Psoas muscle (tissue), 7 donors: ENCODE measurements at regions not wholly inside any gene's neighbourhood (a gene's known extent, or its start where the extent isn't known, plus 50 kb on each side); places are given as distances from the start of the nearest gene placed in this dataset.

Source experiments
- ATAC-seq, 4 donors: fragments of 200-7000 bp; cut with Tn5 transposase; one replicate each; pipeline ENCODE4 v1.9.1; 2020; ENCODE audit warnings: moderate library complexity in 3 of 4, mild to moderate bottlenecking in 2 of 4
- DNase-seq, 2 donors: peaks; one replicate each; pipeline ENCODE4 v3.0.0-alpha.2; 2020
- H3K27ac ChIP-seq: fragments of 200-600 bp; one replicate; pipeline ENCODE4 v1.8.0; 2022
- H3K27me3 ChIP-seq, 3 donors: fragments of 200-600 bp in 1 of 3; one replicate each; pipeline versions ENCODE4 v1.6.1 to v1.8.0; 2013 to 2022; ENCODE audit warnings: low read length in 2 of 3, mild to moderate bottlenecking in 2 of 3, moderate library complexity in 1 of 3; ENCODE audit not compliant: insufficient read depth in 3 of 3
- H3K36me3 ChIP-seq, 2 donors: fragments of 200-600 bp in 1 of 2; one replicate each; pipeline versions ENCODE4 v1.6.1 to v1.8.0; 2013 to 2022; ENCODE audit warnings: low read depth in 1 of 2, mild to moderate bottlenecking in 1 of 2, moderate library complexity in 1 of 2; ENCODE audit not compliant: insufficient read depth in 1 of 2
- H3K4me1 ChIP-seq: fragments of 200-600 bp; one replicate; pipeline ENCODE4 v1.8.0; 2022
- H3K4me3 ChIP-seq: fragments of 200-600 bp; one replicate; pipeline ENCODE4 v1.8.0; 2022; ENCODE audit warnings: mild to moderate bottlenecking
- H3K9me3 ChIP-seq: fragments of 200-600 bp; one replicate; pipeline ENCODE4 v1.8.0; 2022
- WGBS, 3 donors: extraction: QIAGEN DNeasy Blood & Tissue Kit; methylation state at CpG; one replicate each; pipeline versions ENCODE4 v1.1.6 to v1.1.7; 2013; 5-methylcytosine and 5-hydroxymethylcytosine counted together
- intact Hi-C, 2 donors: fragments of 100-400 bp; cut with DNase I; formaldehyde crosslinking; loops; one replicate each; pipeline versions ENCODE4 v1.11.0 to v1.14.2; 2022
- TF ChIP-seq, protein P1 (sequence below): fragments of 200-600 bp; IDR thresholded peaks from one replicate; pipeline ENCODE4 v1.8.0; 2022; ENCODE audit warnings: antibody characterized with exemption
- donor health status: healthy with polysubstance abuse.
- donor health status: DM: no; HTN: no; CAD: no; lungs with moderate emphysema.
- donor health status: Bipolar disorder and iron deficiency.
- donor health status: healthy.
- donor health status: DM: yes; HTN: yes; CAD: no.
- donor health status: DM: no; HTN: no; CAD: no.
- donor health status: DM: yes; HTN: yes; CAD: no.

DNA sequence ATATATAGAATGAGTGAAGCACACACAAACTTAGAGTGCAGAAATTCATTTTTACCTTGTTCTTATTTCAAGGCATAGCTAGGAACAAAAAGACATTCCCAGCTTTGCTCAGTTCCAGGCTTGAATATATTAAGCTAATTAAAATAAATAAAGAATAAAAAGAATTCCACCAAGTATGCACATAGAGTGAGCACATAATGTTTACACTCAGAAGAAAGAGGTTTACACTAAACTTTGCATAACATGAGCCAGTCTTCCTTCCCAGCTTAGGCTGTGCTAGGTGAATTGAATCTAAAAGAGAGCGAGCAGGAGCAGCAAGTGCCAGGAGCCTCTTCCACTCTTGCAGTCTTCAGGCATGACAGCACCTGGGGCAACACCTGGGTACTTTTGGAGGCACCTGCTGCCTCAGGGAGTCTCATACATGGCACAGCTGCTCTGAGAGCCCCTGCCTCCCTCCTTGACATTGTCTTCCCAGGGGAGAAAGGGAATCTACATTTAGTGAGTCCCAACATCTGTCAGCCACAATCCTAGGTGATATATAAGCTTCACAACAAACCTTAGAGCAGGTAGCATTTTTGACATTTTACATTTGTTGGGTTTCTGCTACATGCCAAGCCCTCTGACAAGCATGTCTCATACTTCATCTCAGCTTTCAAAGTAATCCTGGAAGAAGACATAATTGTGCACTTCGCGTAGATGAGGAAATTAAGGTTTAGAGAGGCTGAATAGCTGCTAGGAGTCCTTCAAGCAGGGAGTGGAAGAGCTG is 732.7 kb upstream of the TENM4 start:
- Histone ChIP-seq H3K27ac (no peak overlapping the region), H3K27me3 (no peaks in the 10 kb centered on the region), H3K4me1 (no peaks in the 10 kb centered on the region), H3K9me3 (peaks cover 5% of the 10 kb centered on the region), H3K4me3 (no peak overlapping the region), H3K36me3 (no peaks in the 10 kb centered on the region)
- DNase-seq = no peak
- TF ChIP-seq, protein P1, sequence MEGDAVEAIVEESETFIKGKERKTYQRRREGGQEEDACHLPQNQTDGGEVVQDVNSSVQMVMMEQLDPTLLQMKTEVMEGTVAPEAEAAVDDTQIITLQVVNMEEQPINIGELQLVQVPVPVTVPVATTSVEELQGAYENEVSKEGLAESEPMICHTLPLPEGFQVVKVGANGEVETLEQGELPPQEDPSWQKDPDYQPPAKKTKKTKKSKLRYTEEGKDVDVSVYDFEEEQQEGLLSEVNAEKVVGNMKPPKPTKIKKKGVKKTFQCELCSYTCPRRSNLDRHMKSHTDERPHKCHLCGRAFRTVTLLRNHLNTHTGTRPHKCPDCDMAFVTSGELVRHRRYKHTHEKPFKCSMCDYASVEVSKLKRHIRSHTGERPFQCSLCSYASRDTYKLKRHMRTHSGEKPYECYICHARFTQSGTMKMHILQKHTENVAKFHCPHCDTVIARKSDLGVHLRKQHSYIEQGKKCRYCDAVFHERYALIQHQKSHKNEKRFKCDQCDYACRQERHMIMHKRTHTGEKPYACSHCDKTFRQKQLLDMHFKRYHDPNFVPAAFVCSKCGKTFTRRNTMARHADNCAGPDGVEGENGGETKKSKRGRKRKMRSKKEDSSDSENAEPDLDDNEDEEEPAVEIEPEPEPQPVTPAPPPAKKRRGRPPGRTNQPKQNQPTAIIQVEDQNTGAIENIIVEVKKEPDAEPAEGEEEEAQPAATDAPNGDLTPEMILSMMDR = no peak
- intact Hi-C loops = no loop called here
- no peak for ATAC-seq
- 45 to 59% (median 50%) methylated on average over 3 of the region's 3 CpGs for WGBS, 3 donors

DNA sequence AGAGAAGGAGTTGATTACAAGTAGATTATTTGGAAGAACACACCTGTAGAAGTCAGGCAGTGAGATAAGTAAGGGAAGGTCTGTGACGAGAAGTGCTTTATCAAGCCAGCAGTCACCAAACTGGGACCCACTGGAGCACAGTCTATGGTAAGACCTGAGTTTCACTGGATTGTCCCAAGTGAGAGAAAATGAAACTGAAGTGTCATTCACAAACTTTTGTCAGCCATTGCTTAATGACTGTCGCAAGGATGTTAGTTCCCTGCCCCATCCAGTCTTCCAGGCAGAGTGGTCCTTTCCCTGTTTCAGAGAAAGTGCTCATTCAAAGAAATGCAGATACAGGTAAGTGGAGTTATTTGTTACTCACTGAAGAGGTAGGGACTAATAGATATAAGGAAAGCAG is 728.0 kb upstream of the TENM4 start:
- Histone ChIP-seq H3K4me3 (no peak overlapping the region), H3K27ac (no peak overlapping the region), H3K9me3 (peaks cover 5% of the 10 kb centered on the region), H3K36me3 (no peaks in the 10 kb centered on the region), H3K4me1 (no peaks in the 10 kb centered on the region), H3K27me3 (no peaks in the 10 kb centered on the region)
- no peak for DNase-seq
- intact Hi-C loops = no loop called here
- WGBS, 3 donors = 84 to 90% (median 86%) methylated on average over 2 of the region's 2 CpGs
- no peak for ATAC-seq
- TF ChIP-seq, protein P1 = no peak

DNA sequence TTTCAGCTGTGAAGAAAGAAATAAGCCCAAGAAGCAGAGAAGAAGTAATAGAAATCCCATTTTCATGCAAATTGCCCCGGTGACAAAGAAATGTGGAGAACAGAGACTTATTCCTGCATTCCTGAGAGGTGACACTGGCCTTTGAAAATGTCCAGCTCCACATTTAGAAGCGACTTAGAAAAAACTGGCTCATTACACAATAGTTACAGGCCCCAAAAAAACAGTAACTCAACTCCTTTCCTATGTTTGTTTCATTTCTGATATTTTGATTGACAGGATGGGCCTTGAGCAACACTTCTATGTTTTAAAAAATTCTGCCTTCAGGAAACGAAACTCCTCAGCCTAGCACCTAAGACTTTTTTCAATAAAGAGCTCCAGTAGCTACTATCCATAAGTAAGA is 726.9 kb upstream of the TENM4 start:
- H3K27me3 ChIP-seq = no peaks in the 10 kb centered on the region
- peaks cover 5% of the 10 kb centered on the region for H3K9me3 ChIP-seq
- no peaks in the 10 kb centered on the region for H3K36me3 ChIP-seq
- TF ChIP-seq, protein P1 = no peak
- H3K4me3 ChIP-seq = no peak overlapping the region
- H3K4me1 ChIP-seq = no peaks in the 10 kb centered on the region
- DNase-seq (no peak), ATAC-seq (no peak)
- WGBS, 3 donors = 40 to 50% (median 43%) methylated on average over 3 of the region's 3 CpGs
- H3K27ac ChIP-seq = no peak overlapping the region
- intact Hi-C loops = no loop called here

DNA sequence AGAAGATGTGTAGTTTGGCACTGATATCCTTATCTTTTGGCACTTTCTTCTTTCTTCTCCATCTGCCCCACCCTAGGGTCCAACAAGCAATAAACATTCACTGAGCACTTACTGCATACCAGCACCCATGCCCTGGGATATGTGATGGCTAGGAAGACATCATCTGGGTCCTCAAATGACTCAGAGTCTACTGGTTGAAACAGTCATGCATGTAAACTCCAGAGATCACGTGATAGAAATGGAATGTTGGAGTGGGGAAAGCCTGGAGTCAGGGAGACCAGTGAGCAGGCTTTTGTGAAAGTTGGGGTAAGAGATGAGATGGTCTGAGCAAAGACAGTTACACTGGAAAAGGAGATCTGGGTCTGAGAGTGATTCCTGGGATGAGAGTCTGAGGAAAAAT is 724.9 kb upstream of the TENM4 start:
- 48 to 68% (median 58%) methylated on average over 1 of the region's 1 CpG for WGBS, 3 donors
- H3K4me1 ChIP-seq = no peaks in the 10 kb centered on the region
- intact Hi-C loops = no loop called here
- H3K36me3 ChIP-seq = no peaks in the 10 kb centered on the region
- no peak overlapping the region for H3K27ac ChIP-seq
- DNase-seq (no peak), ATAC-seq (no peak)
- H3K4me3 ChIP-seq = no peak overlapping the region
- no peaks in the 10 kb centered on the region for H3K27me3 ChIP-seq
- TF ChIP-seq, protein P1 = no peak
- H3K9me3 ChIP-seq = peaks cover 5% of the 10 kb centered on the region

DNA sequence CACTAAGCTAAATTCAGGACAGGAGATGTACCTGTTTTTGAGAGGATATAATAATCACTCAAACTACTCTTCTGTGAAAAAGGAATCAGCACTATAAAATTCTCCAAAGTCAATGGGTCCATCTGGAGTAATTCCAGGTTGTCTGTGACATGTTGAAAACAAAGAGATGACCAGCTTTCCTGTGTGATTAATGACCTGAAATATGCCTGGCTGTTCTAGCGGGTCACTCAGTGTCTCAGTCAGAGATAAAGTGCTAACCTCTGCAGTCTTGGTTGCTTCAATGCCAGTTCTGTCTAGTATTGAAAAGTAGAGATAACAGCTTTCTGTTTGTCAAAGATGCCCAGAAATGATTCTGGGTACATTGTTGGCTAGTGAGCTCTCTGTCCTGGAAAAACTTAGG is 722.6 kb upstream of the TENM4 start:
- Histone ChIP-seq H3K27ac (no peak overlapping the region), H3K4me1 (no peaks in the 10 kb centered on the region), H3K9me3 (no peaks in the 10 kb centered on the region), H3K4me3 (no peak overlapping the region), H3K27me3 (no peaks in the 10 kb centered on the region), H3K36me3 (no peaks in the 10 kb centered on the region)
- no peak for DNase-seq
- intact Hi-C loops = no loop called here
- no peak for ATAC-seq
- WGBS, 3 donors = 70 to 81% (median 76%) methylated on average over 1 of the region's 1 CpG
- TF ChIP-seq, protein P1 = no peak
